ENCODE measurements at regions not wholly inside any gene's neighbourhood (a gene's known extent, or its start where the extent isn't known, plus 50 kb on each side); places are given as distances from the start of the nearest gene placed in this dataset.

DNA sequence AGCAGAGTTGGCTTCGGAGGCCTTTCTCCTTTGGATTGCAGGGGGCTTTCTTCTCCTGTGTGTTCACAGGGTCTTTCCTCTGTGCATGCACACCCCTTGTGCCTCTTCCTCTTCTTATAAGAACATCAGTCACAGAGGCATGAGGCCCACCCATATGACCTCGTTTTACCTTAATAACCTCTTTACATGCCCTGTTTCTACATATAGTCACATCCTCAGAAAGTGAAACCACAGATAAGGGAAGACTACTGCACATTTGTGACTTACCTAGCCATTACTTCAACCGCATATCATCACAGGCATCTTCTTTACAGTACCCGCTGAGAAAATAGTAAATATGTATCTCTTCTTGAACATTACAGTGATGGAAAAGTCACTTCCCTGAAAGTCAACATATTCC lies 204.9 kb upstream of the TARS1 start:
- H3K4ac ChIP-seq (ENCODE audit: low read length) = no peak overlapping the region
- H3K36me3 ChIP-seq (replicated peaks in 1 of 2; ENCODE audit: control insufficient read depth in 2 of 2, insufficient read depth in 2 of 2, low read length in 2 of 2) = no peaks in the 10 kb centered on the region
- H3K27me3 ChIP-seq (ENCODE audit: control insufficient read depth in 3 of 3, insufficient read depth in 3 of 3, low read depth in 1 of 3, low read length in 3 of 3) = no peaks in the 10 kb centered on the region
- no peak overlapping the region for H3K4me2 ChIP-seq (ENCODE audit: insufficient read depth, low read length, poor library complexity, severe bottlenecking)
- H2BK5ac ChIP-seq (ENCODE audit: low read length) = no peak overlapping the region
- no peak overlapping the region for H4K91ac ChIP-seq (ENCODE audit: low read depth, low read length, poor library complexity)
- H2BK120ac ChIP-seq (ENCODE audit: low read depth, low read length) = no peak overlapping the region
- no peak overlapping the region for H3K14ac ChIP-seq (ENCODE audit: low read length)
- no peak overlapping the region for H3K23ac ChIP-seq (ENCODE audit: low read depth, low read length, poor library complexity)
- no CpG with 5 or more reads among the region's 4 CpGs for WGBS, 2 donors (ENCODE audit: extremely low coverage in 2 of 2, insufficient read length in 2 of 2, insufficient replicate concordance in 1 of 2)
- H2AK5ac ChIP-seq (ENCODE audit: low read depth, low read length) = no peak overlapping the region
- no peak overlapping the region for H2AFZ ChIP-seq (ENCODE audit: low read length)
- DNase-seq (ENCODE audit: low spot score) = no peak
- no peak overlapping the region for H4K8ac ChIP-seq (ENCODE audit: low read depth, low read length)
- H3K4me1 ChIP-seq (ENCODE audit: control insufficient read depth in 2 of 2, insufficient read depth in 1 of 2, low read depth in 1 of 2, low read length in 2 of 2) = no peaks in the 10 kb centered on the region
- H3K9me3 ChIP-seq (replicated peaks in 1 of 2; ENCODE audit: control insufficient read depth in 2 of 2, insufficient read depth in 1 of 2, low read depth in 1 of 2, low read length in 2 of 2) = no peaks in the 10 kb centered on the region
- no peak overlapping the region for H2BK12ac ChIP-seq (ENCODE audit: low read length)
- H3K9ac ChIP-seq (ENCODE audit: low read depth, low read length, poor library complexity) = no peak overlapping the region
- no peak overlapping the region for H3K18ac ChIP-seq (ENCODE audit: low read length)
- H3K4me3 ChIP-seq (ENCODE audit: low read length in 2 of 2) = no peak overlapping the region
- H3K27ac ChIP-seq (replicated peaks; ENCODE audit: low read length) = no peak overlapping the region
- no peak overlapping the region for H2BK15ac ChIP-seq (ENCODE audit: low read length)
- H3K79me1 ChIP-seq (ENCODE audit: low read depth, low read length) = no peaks in the 10 kb centered on the region

DNA sequence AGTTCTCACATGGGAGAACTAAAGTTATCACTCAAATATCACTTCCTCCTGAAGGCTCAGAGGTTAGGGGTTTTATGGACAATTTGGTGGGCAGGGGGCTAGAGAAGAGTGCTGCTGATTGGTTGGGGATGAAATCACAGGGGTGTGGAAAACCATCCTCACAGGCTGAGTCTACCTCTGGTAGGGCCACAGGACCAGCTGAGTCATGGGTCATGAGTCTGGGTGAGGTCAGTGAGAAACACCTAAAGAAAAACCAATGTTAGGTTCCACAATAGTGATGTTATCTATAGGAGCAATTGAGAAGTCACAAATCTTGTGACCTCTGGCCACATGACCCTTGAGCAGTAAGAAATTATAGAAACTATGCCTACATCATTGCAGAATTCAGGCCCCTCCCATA lies 203.3 kb upstream of the TARS1 start:
- H2AFZ ChIP-seq (ENCODE audit: low read length) = no peak overlapping the region
- no peaks in the 10 kb centered on the region for H3K4me1 ChIP-seq (ENCODE audit: control insufficient read depth in 2 of 2, insufficient read depth in 1 of 2, low read depth in 1 of 2, low read length in 2 of 2)
- H3K4me2 ChIP-seq (ENCODE audit: insufficient read depth, low read length, poor library complexity, severe bottlenecking) = no peak overlapping the region
- no peaks in the 10 kb centered on the region for H3K9me3 ChIP-seq (replicated peaks in 1 of 2; ENCODE audit: control insufficient read depth in 2 of 2, insufficient read depth in 1 of 2, low read depth in 1 of 2, low read length in 2 of 2)
- no peak overlapping the region for H3K18ac ChIP-seq (ENCODE audit: low read length)
- no peak overlapping the region for H2BK120ac ChIP-seq (ENCODE audit: low read depth, low read length)
- H3K14ac ChIP-seq (ENCODE audit: low read length) = no peak overlapping the region
- H3K23ac ChIP-seq (ENCODE audit: low read depth, low read length, poor library complexity) = no peak overlapping the region
- H2AK5ac ChIP-seq (ENCODE audit: low read depth, low read length) = no peak overlapping the region
- H3K4me3 ChIP-seq (ENCODE audit: low read length in 2 of 2) = no peak overlapping the region
- H3K36me3 ChIP-seq (replicated peaks in 1 of 2; ENCODE audit: control insufficient read depth in 2 of 2, insufficient read depth in 2 of 2, low read length in 2 of 2) = no peaks in the 10 kb centered on the region
- H2BK15ac ChIP-seq (ENCODE audit: low read length) = no peak overlapping the region
- H2BK12ac ChIP-seq (ENCODE audit: low read length) = no peak overlapping the region
- H3K27ac ChIP-seq (replicated peaks; ENCODE audit: low read length) = no peak overlapping the region
- H4K91ac ChIP-seq (ENCODE audit: low read depth, low read length, poor library complexity) = no peak overlapping the region
- no peak for DNase-seq (ENCODE audit: low spot score)
- H3K79me1 ChIP-seq (ENCODE audit: low read depth, low read length) = no peaks in the 10 kb centered on the region
- H4K8ac ChIP-seq (ENCODE audit: low read depth, low read length) = no peak overlapping the region
- H3K4ac ChIP-seq (ENCODE audit: low read length) = no peak overlapping the region
- H3K9ac ChIP-seq (ENCODE audit: low read depth, low read length, poor library complexity) = no peak overlapping the region
- H2BK5ac ChIP-seq (ENCODE audit: low read length) = no peak overlapping the region
- H3K27me3 ChIP-seq (ENCODE audit: control insufficient read depth in 3 of 3, insufficient read depth in 3 of 3, low read depth in 1 of 3, low read length in 3 of 3) = no peaks in the 10 kb centered on the region

DNA sequence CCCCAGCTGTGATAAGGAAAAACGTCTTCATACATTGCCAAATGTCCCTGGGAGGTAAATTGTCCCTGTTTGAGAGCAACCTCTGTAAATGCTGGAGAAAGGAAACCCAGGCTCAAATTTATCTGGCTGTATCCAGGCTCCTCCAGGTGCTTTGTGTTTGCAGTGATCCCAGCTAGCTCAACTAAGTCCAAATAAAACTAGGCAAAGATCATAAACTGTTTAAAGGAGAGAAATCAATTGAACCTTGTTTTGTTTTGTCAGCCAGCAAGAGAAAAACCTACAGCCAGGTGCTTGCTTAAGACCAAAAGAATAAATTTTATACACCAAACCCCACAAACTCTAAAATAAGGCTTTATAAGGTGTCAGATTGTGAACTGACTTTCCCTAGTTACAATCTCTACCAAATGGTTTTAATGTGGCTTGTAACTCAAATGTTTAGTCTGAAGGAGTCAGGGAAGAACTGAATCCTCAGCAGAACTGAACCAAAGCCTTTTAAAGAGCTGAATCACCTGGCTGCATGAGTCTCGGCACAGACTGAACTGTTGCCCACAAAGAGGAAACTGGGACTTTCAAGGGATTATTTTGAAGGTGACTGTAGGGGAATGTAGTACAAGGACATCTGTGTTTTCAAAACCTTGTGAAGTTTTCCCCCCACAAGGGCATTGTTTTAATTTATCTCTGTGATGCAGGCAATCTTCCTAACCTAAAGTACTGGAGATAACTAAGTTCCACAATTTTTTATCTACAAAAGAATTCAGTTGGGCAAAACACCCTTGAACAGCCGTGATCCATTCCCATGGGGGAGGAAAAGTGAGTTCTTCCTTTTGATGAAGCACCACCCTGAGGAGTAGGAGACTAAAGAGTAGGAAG lies 201.7 kb upstream of the TARS1 start:
- Histone ChIP-seq H2AFZ (ENCODE audit: low read length) (no peak overlapping the region), H2BK12ac (ENCODE audit: low read length) (no peak overlapping the region), H3K79me1 (ENCODE audit: low read depth, low read length) (no peaks in the 10 kb centered on the region), H3K4me3 (ENCODE audit: low read length in 2 of 2) (no peak overlapping the region), H4K8ac (ENCODE audit: low read depth, low read length) (no peak overlapping the region), H3K4me2 (ENCODE audit: insufficient read depth, low read length, poor library complexity, severe bottlenecking) (no peak overlapping the region), H4K91ac (ENCODE audit: low read depth, low read length, poor library complexity) (no peak overlapping the region), H3K23ac (ENCODE audit: low read depth, low read length, poor library complexity) (no peak overlapping the region), H3K9me3 (replicated peaks in 1 of 2; ENCODE audit: control insufficient read depth in 2 of 2, insufficient read depth in 1 of 2, low read depth in 1 of 2, low read length in 2 of 2) (no peaks in the 10 kb centered on the region), H2AK5ac (ENCODE audit: low read depth, low read length) (no peak overlapping the region), H3K14ac (ENCODE audit: low read length) (no peak overlapping the region), H2BK5ac (ENCODE audit: low read length) (no peak overlapping the region), H2BK120ac (ENCODE audit: low read depth, low read length) (no peak overlapping the region), H3K36me3 (replicated peaks in 1 of 2; ENCODE audit: control insufficient read depth in 2 of 2, insufficient read depth in 2 of 2, low read length in 2 of 2) (no peaks in the 10 kb centered on the region), H3K18ac (ENCODE audit: low read length) (no peak overlapping the region), H3K4ac (ENCODE audit: low read length) (no peak overlapping the region), H2BK15ac (ENCODE audit: low read length) (no peak overlapping the region), H3K27ac (replicated peaks; ENCODE audit: low read length) (no peak overlapping the region), H3K27me3 (ENCODE audit: control insufficient read depth in 3 of 3, insufficient read depth in 3 of 3, low read depth in 1 of 3, low read length in 3 of 3) (no peaks in the 10 kb centered on the region), H3K9ac (ENCODE audit: low read depth, low read length, poor library complexity) (no peak overlapping the region), H3K4me1 (ENCODE audit: control insufficient read depth in 2 of 2, insufficient read depth in 1 of 2, low read depth in 1 of 2, low read length in 2 of 2) (no peaks in the 10 kb centered on the region)
- WGBS, 2 donors (ENCODE audit: extremely low coverage in 2 of 2, insufficient read length in 2 of 2, insufficient replicate concordance in 1 of 2) = no CpG with 5 or more reads among the region's 3 CpGs
- DNase-seq (ENCODE audit: low spot score) = no peak

DNA sequence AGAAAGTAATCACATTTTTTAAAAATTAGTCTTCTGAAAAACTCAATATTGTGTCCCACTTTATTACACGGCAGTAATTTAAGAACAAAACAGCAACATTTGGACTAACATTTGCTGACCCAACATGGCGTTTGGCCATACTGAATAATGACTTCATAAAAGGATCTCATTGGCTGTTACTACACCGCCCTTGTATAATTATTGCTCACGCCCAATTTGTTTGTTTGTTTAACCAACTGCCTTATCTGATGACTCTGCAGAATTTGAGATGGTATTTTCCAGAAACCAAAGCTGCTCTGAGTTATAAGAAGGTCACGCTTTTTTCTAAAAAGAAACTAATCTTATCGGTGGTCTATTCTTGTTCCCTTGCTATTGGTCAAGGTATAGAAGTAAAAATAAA lies 200.2 kb upstream of the TARS1 start:
- H3K14ac ChIP-seq (ENCODE audit: low read length) = no peak overlapping the region
- H3K9me3 ChIP-seq (replicated peaks in 1 of 2; ENCODE audit: control insufficient read depth in 2 of 2, insufficient read depth in 1 of 2, low read depth in 1 of 2, low read length in 2 of 2) = no peaks in the 10 kb centered on the region
- H2BK15ac ChIP-seq (ENCODE audit: low read length) = no peak overlapping the region
- H3K27ac ChIP-seq (replicated peaks; ENCODE audit: low read length) = no peak overlapping the region
- no peak overlapping the region for H4K8ac ChIP-seq (ENCODE audit: low read depth, low read length)
- DNase-seq (ENCODE audit: low spot score) = no peak
- no peak overlapping the region for H3K9ac ChIP-seq (ENCODE audit: low read depth, low read length, poor library complexity)
- H3K36me3 ChIP-seq (replicated peaks in 1 of 2; ENCODE audit: control insufficient read depth in 2 of 2, insufficient read depth in 2 of 2, low read length in 2 of 2) = no peaks in the 10 kb centered on the region
- no peak overlapping the region for H4K91ac ChIP-seq (ENCODE audit: low read depth, low read length, poor library complexity)
- no peak overlapping the region for H2AFZ ChIP-seq (ENCODE audit: low read length)
- H3K4me3 ChIP-seq (ENCODE audit: low read length in 2 of 2) = no peak overlapping the region
- H2BK12ac ChIP-seq (ENCODE audit: low read length) = no peak overlapping the region
- H3K18ac ChIP-seq (ENCODE audit: low read length) = no peak overlapping the region
- H3K23ac ChIP-seq (ENCODE audit: low read depth, low read length, poor library complexity) = no peak overlapping the region
- no peak overlapping the region for H3K4ac ChIP-seq (ENCODE audit: low read length)
- no peak overlapping the region for H2AK5ac ChIP-seq (ENCODE audit: low read depth, low read length)
- H2BK5ac ChIP-seq (ENCODE audit: low read length) = no peak overlapping the region
- WGBS, 2 donors (ENCODE audit: extremely low coverage in 2 of 2, insufficient read length in 2 of 2, insufficient replicate concordance in 1 of 2) = no CpG with 5 or more reads among the region's 6 CpGs
- no peaks in the 10 kb centered on the region for H3K4me1 ChIP-seq (ENCODE audit: control insufficient read depth in 2 of 2, insufficient read depth in 1 of 2, low read depth in 1 of 2, low read length in 2 of 2)
- no peak overlapping the region for H2BK120ac ChIP-seq (ENCODE audit: low read depth, low read length)
- no peak overlapping the region for H3K4me2 ChIP-seq (ENCODE audit: insufficient read depth, low read length, poor library complexity, severe bottlenecking)
- H3K27me3 ChIP-seq (ENCODE audit: control insufficient read depth in 3 of 3, insufficient read depth in 3 of 3, low read depth in 1 of 3, low read length in 3 of 3) = no peaks in the 10 kb centered on the region
- H3K79me1 ChIP-seq (ENCODE audit: low read depth, low read length) = no peaks in the 10 kb centered on the region
